Mesendoderm (in vitro differentiated cells): ENCODE measurements at regions not wholly inside any gene's neighbourhood (a gene's known extent, or its start where the extent isn't known, plus 50 kb on each side); places are given as distances from the start of the nearest gene placed in this dataset. TPM values are rescaled to one million over a fixed set of nuclear protein-coding genes. Genes with fewer than 3 reads are reported as not detected.

Experiments
- small RNA-seq: library from polyadenylated mRNA; stranded (forward); fragments of <200 nt; extraction: miRNeasy Mini kit (QIAGEN cat#:217004); gene quantifications from one replicate; pipeline ENCODE3, GENCODE V24; 2013; ENCODE audit not compliant: insufficient read depth

Small RNA genes lying in the stretch of these regions (small RNA-seq; reads per million reads assigned to genes)
- gene RNA5SP167 (not detected), gene RNU6-1230P (not detected)
